ENCODE measurements at regions not wholly inside any gene's neighbourhood (a gene's known extent, or its start where the extent isn't known, plus 50 kb on each side); places are given as distances from the start of the nearest gene placed in this dataset.

DNA sequence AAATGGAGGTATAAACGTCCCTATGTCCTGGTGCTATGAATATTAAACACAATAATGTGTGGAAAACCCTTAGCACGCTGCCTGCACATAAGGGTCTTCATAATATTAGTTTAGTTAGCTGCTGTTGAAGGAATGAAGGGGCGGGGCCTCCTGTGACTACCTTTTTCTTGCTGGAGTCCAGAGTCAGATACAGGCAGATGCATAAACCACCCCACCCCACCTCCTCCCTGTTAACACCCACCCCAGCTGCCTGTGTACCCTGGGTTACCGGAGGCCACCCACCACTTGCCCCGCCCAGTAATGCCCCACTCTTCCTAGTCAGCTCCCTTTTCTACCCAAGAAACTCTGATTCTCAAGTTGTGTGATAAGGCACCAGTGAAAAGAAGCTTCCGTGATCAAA is 158.4 kb downstream of the EN1 start:
- Histone ChIP-seq H3K4me3 (ENCODE audit: low read length in 2 of 2) (no peak overlapping the region), H3K36me3 (ENCODE audit: control insufficient read depth in 2 of 2, insufficient read depth in 2 of 2, low read length in 2 of 2) (no peaks in the 10 kb centered on the region), H3K4me1 (ENCODE audit: control insufficient read depth in 2 of 2, insufficient read depth in 2 of 2, low read length in 2 of 2) (no peaks in the 10 kb centered on the region), H3K9me3 (ENCODE audit: control insufficient read depth in 2 of 2, low read length in 2 of 2) (no peaks in the 10 kb centered on the region), H3K27me3 (ENCODE audit: control insufficient read depth in 2 of 2, insufficient read depth in 2 of 2, low read length in 2 of 2) (no peaks in the 10 kb centered on the region), H3K27ac (ENCODE audit: low read depth in 2 of 2, low read length in 2 of 2) (no peak overlapping the region), H3K9ac (ENCODE audit: low read depth in 1 of 2, low read length in 2 of 2) (no peak overlapping the region)

DNA sequence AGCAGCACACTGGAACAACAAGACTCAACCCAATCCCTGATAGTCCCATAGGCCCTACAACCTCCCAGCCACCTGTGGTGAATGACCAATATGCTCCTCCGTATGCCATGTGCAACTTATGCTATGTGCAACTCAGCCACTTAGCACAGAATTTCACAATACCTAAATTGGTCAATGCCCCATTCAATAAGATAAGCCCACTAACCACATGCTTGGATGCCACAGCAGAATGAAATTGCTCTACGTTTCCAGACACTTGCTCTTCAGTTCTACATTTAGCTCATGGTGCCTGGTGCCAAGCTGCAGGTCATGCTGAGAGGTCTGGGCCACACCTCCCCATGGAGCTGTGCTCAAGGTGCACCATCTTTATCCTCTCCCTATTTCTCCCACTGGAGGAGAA is 159.8 kb downstream of the EN1 start:
- Histone ChIP-seq H3K9me3 (ENCODE audit: control insufficient read depth in 2 of 2, low read length in 2 of 2) (no peaks in the 10 kb centered on the region), H3K27me3 (ENCODE audit: control insufficient read depth in 2 of 2, insufficient read depth in 2 of 2, low read length in 2 of 2) (no peaks in the 10 kb centered on the region), H3K4me3 (ENCODE audit: low read length in 2 of 2) (no peak overlapping the region), H3K4me1 (ENCODE audit: control insufficient read depth in 2 of 2, insufficient read depth in 2 of 2, low read length in 2 of 2) (no peaks in the 10 kb centered on the region), H3K9ac (ENCODE audit: low read depth in 1 of 2, low read length in 2 of 2) (no peak overlapping the region), H3K27ac (ENCODE audit: low read depth in 2 of 2, low read length in 2 of 2) (no peak overlapping the region), H3K36me3 (ENCODE audit: control insufficient read depth in 2 of 2, insufficient read depth in 2 of 2, low read length in 2 of 2) (no peaks in the 10 kb centered on the region)

DNA sequence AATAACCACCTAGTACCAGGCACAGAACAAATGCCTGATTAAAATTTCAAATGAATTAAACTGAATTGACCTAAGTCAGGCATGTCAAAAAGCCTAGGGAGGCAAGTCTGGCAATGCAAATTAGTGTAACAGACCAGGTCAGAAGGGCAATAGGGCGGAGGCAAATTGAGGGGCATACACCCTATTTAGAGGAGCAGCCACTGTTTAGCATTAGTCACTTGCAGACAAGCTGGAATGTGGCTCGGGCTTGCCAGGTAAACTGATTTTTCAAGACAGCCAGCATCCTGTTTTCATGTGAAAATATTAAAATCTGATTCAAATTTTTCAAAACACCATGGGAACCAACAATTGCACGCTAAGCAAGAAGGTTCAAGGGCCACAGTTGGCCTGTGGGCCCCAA is 160.3 kb downstream of the EN1 start:
- Histone ChIP-seq H3K27me3 (ENCODE audit: control insufficient read depth in 2 of 2, insufficient read depth in 2 of 2, low read length in 2 of 2) (no peaks in the 10 kb centered on the region), H3K4me1 (ENCODE audit: control insufficient read depth in 2 of 2, insufficient read depth in 2 of 2, low read length in 2 of 2) (no peaks in the 10 kb centered on the region), H3K27ac (ENCODE audit: low read depth in 2 of 2, low read length in 2 of 2) (no peak overlapping the region), H3K36me3 (ENCODE audit: control insufficient read depth in 2 of 2, insufficient read depth in 2 of 2, low read length in 2 of 2) (no peaks in the 10 kb centered on the region), H3K9me3 (ENCODE audit: control insufficient read depth in 2 of 2, low read length in 2 of 2) (no peaks in the 10 kb centered on the region), H3K9ac (ENCODE audit: low read depth in 1 of 2, low read length in 2 of 2) (no peak overlapping the region), H3K4me3 (ENCODE audit: low read length in 2 of 2) (no peak overlapping the region)

DNA sequence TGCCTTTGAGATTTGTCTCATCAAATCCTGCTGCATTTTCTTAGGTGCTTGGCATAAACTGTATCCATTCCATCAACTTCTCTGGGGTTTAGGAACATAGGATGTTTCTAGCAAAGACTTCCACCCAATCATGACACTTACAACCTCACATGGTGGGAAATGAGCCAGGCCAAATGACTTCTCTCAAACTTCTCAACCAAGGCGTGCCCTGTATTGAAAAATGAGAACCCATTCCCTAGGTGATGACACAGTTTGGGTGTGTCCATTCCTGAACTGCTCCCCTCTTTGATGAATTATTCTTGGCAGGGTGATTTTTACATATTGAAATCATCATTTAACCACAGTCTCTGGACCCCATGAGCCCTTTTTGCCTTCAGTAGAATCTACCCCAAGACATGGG is 161.1 kb downstream of the EN1 start:
- no peaks in the 10 kb centered on the region for H3K9me3 ChIP-seq (ENCODE audit: control insufficient read depth in 2 of 2, low read length in 2 of 2)
- H3K36me3 ChIP-seq (ENCODE audit: control insufficient read depth in 2 of 2, insufficient read depth in 2 of 2, low read length in 2 of 2), result no peaks in the 10 kb centered on the region
- H3K9ac ChIP-seq (ENCODE audit: low read depth in 1 of 2, low read length in 2 of 2), result no peak overlapping the region
- H3K27ac ChIP-seq (ENCODE audit: low read depth in 2 of 2, low read length in 2 of 2), result no peak overlapping the region
- H3K4me1 ChIP-seq (ENCODE audit: control insufficient read depth in 2 of 2, insufficient read depth in 2 of 2, low read length in 2 of 2), result no peaks in the 10 kb centered on the region
- no peaks in the 10 kb centered on the region for H3K27me3 ChIP-seq (ENCODE audit: control insufficient read depth in 2 of 2, insufficient read depth in 2 of 2, low read length in 2 of 2)
- H3K4me3 ChIP-seq (ENCODE audit: low read length in 2 of 2), result no peak overlapping the region

DNA sequence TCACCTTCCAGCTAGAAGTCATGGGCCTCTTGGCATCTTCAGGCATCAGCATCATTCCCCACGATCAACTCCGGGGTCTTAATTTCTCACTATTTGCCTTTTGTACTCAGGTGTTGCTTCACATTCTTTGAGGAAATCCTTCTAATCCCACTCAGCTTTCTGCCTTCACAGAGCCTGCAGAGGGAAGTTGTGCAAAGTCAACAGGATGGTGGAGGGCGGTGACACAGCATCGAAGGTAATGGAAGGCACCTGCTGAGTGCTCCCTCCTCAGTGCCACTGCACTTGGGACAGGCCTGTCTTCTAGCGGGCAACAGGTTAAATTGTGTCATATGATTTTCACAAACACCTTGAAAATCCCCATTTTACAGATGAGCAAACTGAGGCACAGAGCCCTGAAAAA is 164.0 kb downstream of the EN1 start:
- H3K36me3 ChIP-seq (ENCODE audit: control insufficient read depth in 2 of 2, insufficient read depth in 2 of 2, low read length in 2 of 2), result no peaks in the 10 kb centered on the region
- H3K27ac ChIP-seq (ENCODE audit: low read depth in 2 of 2, low read length in 2 of 2), result no peak overlapping the region
- no peaks in the 10 kb centered on the region for H3K4me1 ChIP-seq (ENCODE audit: control insufficient read depth in 2 of 2, insufficient read depth in 2 of 2, low read length in 2 of 2)
- no peak overlapping the region for H3K4me3 ChIP-seq (ENCODE audit: low read length in 2 of 2)
- no peaks in the 10 kb centered on the region for H3K27me3 ChIP-seq (ENCODE audit: control insufficient read depth in 2 of 2, insufficient read depth in 2 of 2, low read length in 2 of 2)
- no peaks in the 10 kb centered on the region for H3K9me3 ChIP-seq (ENCODE audit: control insufficient read depth in 2 of 2, low read length in 2 of 2)
- H3K9ac ChIP-seq (ENCODE audit: low read depth in 1 of 2, low read length in 2 of 2), result no peak overlapping the region

DNA sequence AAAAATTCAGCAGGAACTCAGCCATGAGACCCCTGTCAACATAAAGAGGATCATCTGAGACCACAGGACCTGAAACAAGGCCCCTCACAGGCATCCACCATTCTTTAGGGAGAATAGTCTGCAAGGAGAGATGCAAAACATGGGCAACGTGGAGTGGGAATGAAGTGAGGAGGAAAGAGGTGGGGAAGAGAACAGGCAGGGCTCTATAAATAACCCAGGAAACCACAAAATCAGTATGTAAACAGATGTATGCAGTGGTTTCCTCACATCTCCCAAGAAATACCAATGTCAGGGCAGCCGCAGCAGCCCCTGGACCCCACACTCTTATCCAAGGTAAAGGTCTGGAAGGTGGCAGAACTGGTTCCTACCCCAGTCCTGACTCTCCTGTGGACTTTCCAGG is 168.5 kb downstream of the EN1 start:
- Histone ChIP-seq H3K27ac (ENCODE audit: low read depth in 2 of 2, low read length in 2 of 2) (no peak overlapping the region), H3K36me3 (ENCODE audit: control insufficient read depth in 2 of 2, insufficient read depth in 2 of 2, low read length in 2 of 2) (no peaks in the 10 kb centered on the region), H3K9me3 (ENCODE audit: control insufficient read depth in 2 of 2, low read length in 2 of 2) (no peaks in the 10 kb centered on the region), H3K9ac (ENCODE audit: low read depth in 1 of 2, low read length in 2 of 2) (no peak overlapping the region), H3K27me3 (ENCODE audit: control insufficient read depth in 2 of 2, insufficient read depth in 2 of 2, low read length in 2 of 2) (no peaks in the 10 kb centered on the region), H3K4me1 (ENCODE audit: control insufficient read depth in 2 of 2, insufficient read depth in 2 of 2, low read length in 2 of 2) (no peaks in the 10 kb centered on the region), H3K4me3 (ENCODE audit: low read length in 2 of 2) (no peak overlapping the region)

DNA sequence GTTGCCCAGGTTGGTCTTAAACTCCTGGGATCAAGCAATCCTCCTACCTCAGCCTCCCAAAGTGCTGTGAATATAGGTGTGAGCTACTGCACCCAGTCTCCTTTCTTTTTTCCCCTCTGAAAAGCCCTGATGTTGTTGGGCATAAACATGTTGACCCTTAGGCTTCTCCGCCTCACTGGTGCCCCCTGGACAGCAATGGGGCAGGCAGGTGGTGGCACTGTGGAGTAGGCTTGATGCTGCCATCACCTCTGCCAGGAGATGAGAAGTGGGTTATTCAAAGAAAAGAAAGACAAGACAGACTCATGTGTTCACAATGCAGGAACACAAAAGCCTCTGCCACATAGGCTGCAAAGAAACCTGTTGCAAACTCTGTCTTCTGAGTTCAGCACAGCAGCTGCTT is 169.9 kb downstream of the EN1 start:
- Histone ChIP-seq H3K27ac (ENCODE audit: low read depth in 2 of 2, low read length in 2 of 2) (no peak overlapping the region), H3K27me3 (ENCODE audit: control insufficient read depth in 2 of 2, insufficient read depth in 2 of 2, low read length in 2 of 2) (no peaks in the 10 kb centered on the region), H3K4me3 (ENCODE audit: low read length in 2 of 2) (no peak overlapping the region), H3K9me3 (ENCODE audit: control insufficient read depth in 2 of 2, low read length in 2 of 2) (no peaks in the 10 kb centered on the region), H3K36me3 (ENCODE audit: control insufficient read depth in 2 of 2, insufficient read depth in 2 of 2, low read length in 2 of 2) (no peaks in the 10 kb centered on the region), H3K4me1 (ENCODE audit: control insufficient read depth in 2 of 2, insufficient read depth in 2 of 2, low read length in 2 of 2) (no peaks in the 10 kb centered on the region), H3K9ac (ENCODE audit: low read depth in 1 of 2, low read length in 2 of 2) (no peak overlapping the region)

DNA sequence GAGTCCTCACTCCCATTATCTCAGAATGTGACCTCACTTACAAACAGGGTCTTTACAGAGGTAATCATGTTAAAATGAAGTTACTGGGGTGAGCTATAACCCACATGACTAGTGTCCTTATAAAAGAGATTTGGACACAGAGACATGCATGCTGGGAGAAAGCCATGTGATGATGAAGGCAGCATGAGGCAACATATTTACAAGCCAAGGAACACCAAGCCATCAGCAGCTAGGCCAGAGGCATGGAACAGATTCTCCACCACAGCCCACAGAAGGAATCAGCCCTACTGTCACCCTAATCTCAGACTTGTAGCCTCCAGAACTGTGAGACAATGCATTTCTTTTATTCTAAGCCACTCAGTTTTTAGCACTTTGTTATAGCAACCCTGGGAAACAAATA is 171.9 kb downstream of the EN1 start:
- no peak overlapping the region for H3K27ac ChIP-seq (ENCODE audit: low read depth in 2 of 2, low read length in 2 of 2)
- no peak overlapping the region for H3K4me3 ChIP-seq (ENCODE audit: low read length in 2 of 2)
- H3K9me3 ChIP-seq (ENCODE audit: control insufficient read depth in 2 of 2, low read length in 2 of 2), result no peaks in the 10 kb centered on the region
- H3K9ac ChIP-seq (ENCODE audit: low read depth in 1 of 2, low read length in 2 of 2), result no peak overlapping the region
- no peaks in the 10 kb centered on the region for H3K27me3 ChIP-seq (ENCODE audit: control insufficient read depth in 2 of 2, insufficient read depth in 2 of 2, low read length in 2 of 2)
- no peaks in the 10 kb centered on the region for H3K4me1 ChIP-seq (ENCODE audit: control insufficient read depth in 2 of 2, insufficient read depth in 2 of 2, low read length in 2 of 2)
- H3K36me3 ChIP-seq (ENCODE audit: control insufficient read depth in 2 of 2, insufficient read depth in 2 of 2, low read length in 2 of 2), result no peaks in the 10 kb centered on the region

DNA sequence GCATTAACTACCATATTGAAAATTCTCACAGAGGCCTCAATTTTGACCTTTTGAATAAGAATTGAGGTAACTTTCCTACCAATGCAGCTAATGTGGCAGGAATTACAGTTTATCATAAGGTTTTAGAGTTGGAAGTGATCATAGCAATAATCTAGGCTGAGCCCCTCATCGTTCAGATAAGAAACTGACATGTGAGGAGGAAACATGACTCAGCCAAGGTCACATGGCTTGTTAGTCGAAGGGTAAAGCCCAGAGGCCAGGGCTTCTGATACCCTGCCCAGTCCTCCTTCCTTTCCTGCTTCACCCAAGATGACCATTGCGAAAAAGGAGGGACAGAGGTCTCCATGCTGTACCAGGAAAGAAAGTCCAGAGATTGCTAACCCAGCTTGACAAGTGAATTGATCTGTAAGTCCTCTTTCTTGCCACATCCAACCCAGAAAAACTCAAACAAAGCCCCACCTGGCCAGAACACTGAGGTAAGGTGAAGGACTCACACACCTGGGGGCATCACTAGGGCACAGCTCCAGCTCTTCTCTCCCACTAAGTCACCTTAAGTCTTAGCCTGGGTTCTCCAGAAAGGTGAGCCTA is 174.8 kb downstream of the EN1 start:
- H3K9ac ChIP-seq (ENCODE audit: low read depth in 1 of 2, low read length in 2 of 2), result no peak overlapping the region
- no peak overlapping the region for H3K4me3 ChIP-seq (ENCODE audit: low read length in 2 of 2)
- no peak overlapping the region for H3K27ac ChIP-seq (ENCODE audit: low read depth in 2 of 2, low read length in 2 of 2)
- H3K9me3 ChIP-seq (ENCODE audit: control insufficient read depth in 2 of 2, low read length in 2 of 2), result no peaks in the 10 kb centered on the region
- H3K4me1 ChIP-seq (ENCODE audit: control insufficient read depth in 2 of 2, insufficient read depth in 2 of 2, low read length in 2 of 2), result no peaks in the 10 kb centered on the region
- no peaks in the 10 kb centered on the region for H3K27me3 ChIP-seq (ENCODE audit: control insufficient read depth in 2 of 2, insufficient read depth in 2 of 2, low read length in 2 of 2)
- H3K36me3 ChIP-seq (ENCODE audit: control insufficient read depth in 2 of 2, insufficient read depth in 2 of 2, low read length in 2 of 2), result no peaks in the 10 kb centered on the region

DNA sequence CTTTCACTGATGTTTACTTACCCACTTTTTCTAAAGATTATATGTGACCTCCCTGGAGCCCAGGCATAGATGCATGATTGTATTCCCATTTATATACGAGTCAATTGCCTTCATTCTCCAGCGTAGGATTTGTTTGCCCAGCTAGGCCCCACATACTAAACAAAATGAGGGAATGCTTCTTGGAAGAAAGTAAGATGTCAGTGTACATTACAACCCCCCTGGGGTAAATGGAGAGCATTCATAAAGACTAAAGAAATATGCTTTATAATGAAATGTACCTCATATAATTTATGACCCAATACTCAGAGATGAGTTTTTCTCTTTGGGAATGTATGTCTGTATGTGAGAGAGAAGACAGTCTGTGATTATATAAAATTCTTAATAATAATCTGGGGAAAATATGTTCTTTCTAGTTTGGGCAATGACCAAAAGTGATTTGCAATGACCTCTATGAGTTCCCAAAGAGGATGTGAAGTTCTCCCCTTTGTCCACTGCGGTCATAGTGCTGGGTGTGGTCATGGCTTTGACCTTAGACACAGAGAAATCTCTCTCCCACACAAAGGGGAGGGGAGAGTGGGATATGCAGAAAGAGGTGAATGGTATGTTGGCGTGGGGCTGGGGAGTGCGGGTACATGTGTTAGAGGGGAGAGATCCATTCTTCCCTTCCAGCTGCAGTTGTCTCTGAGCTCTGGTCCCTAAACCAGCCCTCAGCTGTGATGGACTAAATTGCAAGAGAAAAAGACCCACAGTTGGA is 175.6 kb downstream of the EN1 start:
- Histone ChIP-seq H3K27me3 (ENCODE audit: control insufficient read depth in 2 of 2, insufficient read depth in 2 of 2, low read length in 2 of 2) (no peaks in the 10 kb centered on the region), H3K36me3 (ENCODE audit: control insufficient read depth in 2 of 2, insufficient read depth in 2 of 2, low read length in 2 of 2) (no peaks in the 10 kb centered on the region), H3K4me1 (ENCODE audit: control insufficient read depth in 2 of 2, insufficient read depth in 2 of 2, low read length in 2 of 2) (no peaks in the 10 kb centered on the region), H3K9me3 (ENCODE audit: control insufficient read depth in 2 of 2, low read length in 2 of 2) (no peaks in the 10 kb centered on the region), H3K27ac (ENCODE audit: low read depth in 2 of 2, low read length in 2 of 2) (no peak overlapping the region), H3K9ac (ENCODE audit: low read depth in 1 of 2, low read length in 2 of 2) (no peak overlapping the region), H3K4me3 (ENCODE audit: low read length in 2 of 2) (no peak overlapping the region)
